ENCODE measurements at regions not wholly inside any gene's neighbourhood (a gene's known extent, or its start where the extent isn't known, plus 50 kb on each side); places are given as distances from the start of the nearest gene placed in this dataset.

- H3K27ac ChIP-seq (ENCODE audit: low read depth, low read length, severe bottlenecking), result no peak overlapping the region
- no peaks in the 10 kb centered on the region for H3K36me3 ChIP-seq (ENCODE audit: control insufficient read depth, insufficient read depth, low read length)
- no CpG with 5 or more reads among the region's 2 CpGs for WGBS, 2 experiments (ENCODE audit: insufficient coverage in 2 of 2)
- H3K9me3 ChIP-seq (ENCODE audit: control insufficient read depth, low read length), result no peaks in the 10 kb centered on the region
- H3K4me3 ChIP-seq (ENCODE audit: extremely low read depth, insufficient read depth, low read length, poor library complexity, severe bottlenecking), result no peak overlapping the region
- H3K4me1 ChIP-seq (ENCODE audit: control insufficient read depth, insufficient read depth, low read length, poor library complexity, severe bottlenecking), result no peaks in the 10 kb centered on the region
These were observed 134.8 kb upstream of the HNRNPA3 start for GRCh38 chr2:177077778-177078177.

- WGBS, 2 experiments (ENCODE audit: insufficient coverage in 2 of 2), result 83 to 88% methylated on average over 2 to 3 of the region's 3 CpGs
- no peaks in the 10 kb centered on the region for H3K9me3 ChIP-seq (ENCODE audit: control insufficient read depth, low read length)
These were observed 134.2 kb upstream of the HNRNPA3 start for GRCh38 chr2:177078416-177078815.

GRCh38 chr2:177078855-177079254, 133.7 kb upstream of the HNRNPA3 start:
- no peaks in the 10 kb centered on the region for H3K4me1 ChIP-seq (ENCODE audit: control insufficient read depth, insufficient read depth, low read length, poor library complexity, severe bottlenecking)
- H3K9me3 ChIP-seq (ENCODE audit: control insufficient read depth, low read length), result no peaks in the 10 kb centered on the region
- no peak overlapping the region for H3K4me3 ChIP-seq (ENCODE audit: extremely low read depth, insufficient read depth, low read length, poor library complexity, severe bottlenecking)
- no peaks in the 10 kb centered on the region for H3K36me3 ChIP-seq (ENCODE audit: control insufficient read depth, insufficient read depth, low read length)
- WGBS, 2 experiments (ENCODE audit: insufficient coverage in 2 of 2), result 100% methylated on average over 1 of the region's 3 CpGs
- no peak overlapping the region for H3K27ac ChIP-seq (ENCODE audit: low read depth, low read length, severe bottlenecking)

More at GRCh38 chr2:177078416-177078815, 134.2 kb upstream of the HNRNPA3 start:
- Histone ChIP-seq H3K4me1 (ENCODE audit: control insufficient read depth, insufficient read depth, low read length, poor library complexity, severe bottlenecking) (no peaks in the 10 kb centered on the region), H3K4me3 (ENCODE audit: extremely low read depth, insufficient read depth, low read length, poor library complexity, severe bottlenecking) (no peak overlapping the region), H3K36me3 (ENCODE audit: control insufficient read depth, insufficient read depth, low read length) (no peaks in the 10 kb centered on the region), H3K27ac (ENCODE audit: low read depth, low read length, severe bottlenecking) (no peak overlapping the region)

- Histone ChIP-seq H3K9me3 (ENCODE audit: control insufficient read depth, low read length) (no peaks in the 10 kb centered on the region), H3K4me1 (ENCODE audit: control insufficient read depth, insufficient read depth, low read length, poor library complexity, severe bottlenecking) (no peaks in the 10 kb centered on the region), H3K36me3 (ENCODE audit: control insufficient read depth, insufficient read depth, low read length) (no peaks in the 10 kb centered on the region), H3K27ac (ENCODE audit: low read depth, low read length, severe bottlenecking) (no peak overlapping the region), H3K4me3 (ENCODE audit: extremely low read depth, insufficient read depth, low read length, poor library complexity, severe bottlenecking) (no peak overlapping the region)
- WGBS, 2 experiments (ENCODE audit: insufficient coverage in 2 of 2), result 81 to 87% methylated on average over 2 to 3 of the region's 3 CpGs
These were observed 131.8 kb upstream of the HNRNPA3 start for GRCh38 chr2:177080746-177081284.

GRCh38 chr2:177084607-177085006, 128.0 kb upstream of the HNRNPA3 start:
- no peaks in the 10 kb centered on the region for H3K4me1 ChIP-seq (ENCODE audit: control insufficient read depth, insufficient read depth, low read length, poor library complexity, severe bottlenecking)
- H3K36me3 ChIP-seq (ENCODE audit: control insufficient read depth, insufficient read depth, low read length), result no peaks in the 10 kb centered on the region
- WGBS, 2 experiments (ENCODE audit: insufficient coverage in 2 of 2), result 80 to 88% methylated on average over 3 of the region's 4 CpGs
- H3K27ac ChIP-seq (ENCODE audit: low read depth, low read length, severe bottlenecking), result no peak overlapping the region
- no peak overlapping the region for H3K4me3 ChIP-seq (ENCODE audit: extremely low read depth, insufficient read depth, low read length, poor library complexity, severe bottlenecking)
- no peaks in the 10 kb centered on the region for H3K9me3 ChIP-seq (ENCODE audit: control insufficient read depth, low read length)

- H3K27ac ChIP-seq (ENCODE audit: low read depth, low read length, severe bottlenecking), result no peak overlapping the region
- WGBS, 2 experiments (ENCODE audit: insufficient coverage in 2 of 2), result no CpG with 5 or more reads among the region's 2 CpGs
- no peaks in the 10 kb centered on the region for H3K9me3 ChIP-seq (ENCODE audit: control insufficient read depth, low read length)
These were observed 124.1 kb upstream of the HNRNPA3 start for GRCh38 chr2:177088529-177088928.

GRCh38 chr2:177090967-177091366, 121.6 kb upstream of the HNRNPA3 start:
- no peak overlapping the region for H3K27ac ChIP-seq (ENCODE audit: low read depth, low read length, severe bottlenecking)
- 83 to 91% methylated on average over 5 of the region's 5 CpGs for WGBS, 2 experiments (ENCODE audit: insufficient coverage in 2 of 2)
- no peaks in the 10 kb centered on the region for H3K4me1 ChIP-seq (ENCODE audit: control insufficient read depth, insufficient read depth, low read length, poor library complexity, severe bottlenecking)
- no peak overlapping the region for H3K4me3 ChIP-seq (ENCODE audit: extremely low read depth, insufficient read depth, low read length, poor library complexity, severe bottlenecking)
- no peaks in the 10 kb centered on the region for H3K36me3 ChIP-seq (ENCODE audit: control insufficient read depth, insufficient read depth, low read length)
- H3K9me3 ChIP-seq (ENCODE audit: control insufficient read depth, low read length), result no peaks in the 10 kb centered on the region

More at GRCh38 chr2:177088529-177088928, 124.1 kb upstream of the HNRNPA3 start:
- Histone ChIP-seq H3K4me3 (ENCODE audit: extremely low read depth, insufficient read depth, low read length, poor library complexity, severe bottlenecking) (no peak overlapping the region), H3K36me3 (ENCODE audit: control insufficient read depth, insufficient read depth, low read length) (no peaks in the 10 kb centered on the region), H3K4me1 (ENCODE audit: control insufficient read depth, insufficient read depth, low read length, poor library complexity, severe bottlenecking) (no peaks in the 10 kb centered on the region)

- no peaks in the 10 kb centered on the region for H3K36me3 ChIP-seq (ENCODE audit: control insufficient read depth, insufficient read depth, low read length)
- H3K4me3 ChIP-seq (ENCODE audit: extremely low read depth, insufficient read depth, low read length, poor library complexity, severe bottlenecking), result no peak overlapping the region
- H3K4me1 ChIP-seq (ENCODE audit: control insufficient read depth, insufficient read depth, low read length, poor library complexity, severe bottlenecking), result no peaks in the 10 kb centered on the region
- WGBS, 2 experiments (ENCODE audit: insufficient coverage in 2 of 2), result 91 to 100% methylated on average over 3 to 4 of the region's 4 CpGs
- H3K9me3 ChIP-seq (ENCODE audit: control insufficient read depth, low read length), result no peaks in the 10 kb centered on the region
- H3K27ac ChIP-seq (ENCODE audit: low read depth, low read length, severe bottlenecking), result no peak overlapping the region
These were observed 119.2 kb upstream of the HNRNPA3 start for GRCh38 chr2:177093371-177093770.

GRCh38 chr2:177098001-177098613, 114.5 kb upstream of the HNRNPA3 start:
- H3K36me3 ChIP-seq (ENCODE audit: control insufficient read depth, insufficient read depth, low read length), result no peaks in the 10 kb centered on the region
- H3K4me3 ChIP-seq (ENCODE audit: extremely low read depth, insufficient read depth, low read length, poor library complexity, severe bottlenecking), result no peak overlapping the region
- H3K27ac ChIP-seq (ENCODE audit: low read depth, low read length, severe bottlenecking), result no peak overlapping the region
- 80 to 88% methylated on average over 1 of the region's 3 CpGs for WGBS, 2 experiments (ENCODE audit: insufficient coverage in 2 of 2)
- H3K9me3 ChIP-seq (ENCODE audit: control insufficient read depth, low read length), result no peaks in the 10 kb centered on the region
- H3K4me1 ChIP-seq (ENCODE audit: control insufficient read depth, insufficient read depth, low read length, poor library complexity, severe bottlenecking), result no peaks in the 10 kb centered on the region

GRCh38 chr2:177101930-177102329, 110.7 kb upstream of the HNRNPA3 start:
- Histone ChIP-seq H3K27ac (ENCODE audit: low read depth, low read length, severe bottlenecking) (no peak overlapping the region), H3K4me3 (ENCODE audit: extremely low read depth, insufficient read depth, low read length, poor library complexity, severe bottlenecking) (no peak overlapping the region), H3K36me3 (ENCODE audit: control insufficient read depth, insufficient read depth, low read length) (no peaks in the 10 kb centered on the region), H3K9me3 (ENCODE audit: control insufficient read depth, low read length) (no peaks in the 10 kb centered on the region), H3K4me1 (ENCODE audit: control insufficient read depth, insufficient read depth, low read length, poor library complexity, severe bottlenecking) (no peaks in the 10 kb centered on the region)

- Histone ChIP-seq H3K9me3 (ENCODE audit: control insufficient read depth, low read length) (no peaks in the 10 kb centered on the region), H3K4me1 (ENCODE audit: control insufficient read depth, insufficient read depth, low read length, poor library complexity, severe bottlenecking) (no peaks in the 10 kb centered on the region), H3K4me3 (ENCODE audit: extremely low read depth, insufficient read depth, low read length, poor library complexity, severe bottlenecking) (no peak overlapping the region), H3K36me3 (ENCODE audit: control insufficient read depth, insufficient read depth, low read length) (no peaks in the 10 kb centered on the region), H3K27ac (ENCODE audit: low read depth, low read length, severe bottlenecking) (no peak overlapping the region)
- 86% methylated on average over 1 of the region's 2 CpGs; no CpG with 5 or more reads in 1 of the 2 experiments for WGBS, 2 experiments (ENCODE audit: insufficient coverage in 2 of 2)
These were observed 106.4 kb upstream of the HNRNPA3 start for GRCh38 chr2:177106212-177106611.
